ENCODE measurements at regions not wholly inside any gene's neighbourhood (a gene's known extent, or its start where the extent isn't known, plus 50 kb on each side); places are given as distances from the start of the nearest gene placed in this dataset.

- TF ChIP-seq CTCF (IDR thresholded peaks at IDR 0.05) (no peak), POLR2A (IDR thresholded peaks at IDR 0.05) (no peak)
These were observed 273.6 kb downstream of the SUDS3 start for GRCh38 chr12:118649765-118650585.

Data from uterus (tissue), 2 donors.